Astrocyte of the hippocampus (primary cell): ENCODE measurements at regions not wholly inside any gene's neighbourhood (a gene's known extent, or its start where the extent isn't known, plus 50 kb on each side); places are given as distances from the start of the nearest gene placed in this dataset.

Experiments used
- DNase-seq: peaks from one replicate; pipeline ENCODE4 v3.0.0; 2011; ENCODE audit warnings: low read depth, low spot score

GRCh38 chr11:115912484-115912945 is 408.3 kb upstream of the CADM1 start:
- DNase-seq = peak; percentile 69

GRCh38 chr11:115911613-115912346 is 407.6 kb upstream of the CADM1 start:
- peak; percentile 83 for DNase-seq

- no peak for DNase-seq
Observed at GRCh38 chr11:115910379-115910778, 406.2 kb upstream of the CADM1 start.

- no peak for DNase-seq
Observed at GRCh38 chr11:115906171-115906570, 402.0 kb upstream of the CADM1 start.

DNA sequence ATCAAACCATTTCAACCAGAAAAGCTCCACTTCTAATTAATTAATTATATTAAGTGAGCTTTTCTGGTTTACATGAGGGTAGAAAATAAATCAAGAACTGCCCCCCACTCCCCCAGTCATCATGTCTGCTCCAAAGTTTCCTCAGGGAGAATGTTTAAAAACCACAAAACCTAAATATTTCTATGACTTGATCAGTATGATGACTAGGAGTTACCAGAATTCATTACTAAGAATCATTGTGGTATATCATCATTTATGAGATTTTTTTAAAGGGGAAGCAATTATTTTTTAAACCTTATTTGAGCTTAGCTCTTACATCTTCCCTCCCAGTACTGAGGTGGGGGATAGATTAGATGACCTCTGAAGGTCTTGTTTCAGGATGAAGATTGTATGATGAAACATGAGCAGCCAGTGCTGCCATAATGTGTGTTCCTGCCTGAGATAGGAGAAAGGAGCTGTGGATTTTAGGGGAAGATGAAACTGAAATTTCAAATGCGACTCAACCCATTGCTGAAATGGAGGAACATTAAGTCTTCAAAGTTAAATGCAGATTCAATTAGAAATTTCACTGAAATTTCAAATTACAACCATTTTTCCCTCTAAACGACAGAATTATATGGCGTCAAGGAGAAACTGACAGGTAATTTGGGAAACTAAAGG is 401.3 kb upstream of the CADM1 start:
- no peak for DNase-seq

DNA sequence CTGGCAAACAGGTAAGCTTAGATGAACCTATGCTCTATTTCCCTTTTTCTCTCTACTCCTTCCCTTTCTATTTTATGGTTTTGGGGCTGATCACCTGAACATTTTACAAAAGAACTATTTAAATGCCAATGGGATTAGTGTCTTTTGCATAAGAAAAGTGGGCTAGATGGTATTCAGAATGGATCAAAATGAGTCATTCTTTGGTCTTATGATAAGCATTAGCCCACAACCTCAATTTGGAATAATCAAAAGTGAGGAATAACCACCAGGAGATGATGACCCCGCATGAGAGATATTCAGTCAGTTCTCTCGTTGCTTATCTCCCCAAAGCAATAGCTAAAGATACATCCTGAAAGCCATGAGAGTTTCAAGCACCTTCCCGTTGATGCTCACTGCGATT is 399.0 kb upstream of the CADM1 start:
- peak; percentile 27 for DNase-seq

- DNase-seq = no peak
Observed at GRCh38 chr11:115901069-115901468, 396.9 kb upstream of the CADM1 start.

- no peak for DNase-seq
Observed at GRCh38 chr11:115900111-115900510, 395.9 kb upstream of the CADM1 start.

GRCh38 chr11:115897707-115898106 is 393.5 kb upstream of the CADM1 start:
- DNase-seq = no peak

GRCh38 chr11:115896084-115896483 is 391.9 kb upstream of the CADM1 start:
- DNase-seq = no peak

DNA sequence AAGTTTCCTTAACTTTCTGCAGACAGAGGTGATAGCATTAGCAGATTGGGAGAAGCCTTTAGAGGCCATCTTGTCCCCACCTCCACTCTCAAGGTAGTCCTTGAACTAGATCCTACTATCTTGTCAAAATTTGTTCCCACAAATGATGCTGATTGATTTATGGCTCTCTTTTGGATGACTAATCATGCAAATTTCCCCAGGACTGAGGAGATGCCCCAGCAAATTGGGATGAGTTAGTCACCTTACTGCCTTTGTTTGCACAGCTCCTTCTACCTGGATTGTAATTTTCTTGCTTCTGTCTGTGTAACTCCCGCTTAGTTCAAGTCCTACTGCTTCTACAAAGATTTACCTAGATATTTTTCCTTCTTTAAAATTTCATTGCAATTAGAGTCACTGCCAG is 391.4 kb upstream of the CADM1 start:
- DNase-seq = no peak

DNA sequence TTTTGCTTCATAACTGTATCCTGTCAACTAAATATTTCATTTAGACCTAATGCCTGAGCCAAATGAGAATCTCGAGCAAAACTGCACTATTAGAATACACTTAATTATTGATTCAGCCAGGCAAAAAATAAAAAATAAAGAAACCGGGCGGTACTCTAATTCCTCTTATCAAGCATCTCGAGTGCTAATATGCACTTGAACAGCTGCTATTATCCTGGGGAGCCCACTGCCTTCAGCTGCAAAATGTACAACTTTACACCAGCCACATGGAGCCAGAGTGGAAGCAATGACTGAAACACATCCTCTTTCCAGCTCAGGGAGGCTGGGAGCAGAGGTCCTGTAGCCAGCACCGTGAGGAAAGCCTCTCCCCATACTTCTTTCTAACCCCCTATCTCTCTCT is 390.0 kb upstream of the CADM1 start:
- DNase-seq = no peak

DNA sequence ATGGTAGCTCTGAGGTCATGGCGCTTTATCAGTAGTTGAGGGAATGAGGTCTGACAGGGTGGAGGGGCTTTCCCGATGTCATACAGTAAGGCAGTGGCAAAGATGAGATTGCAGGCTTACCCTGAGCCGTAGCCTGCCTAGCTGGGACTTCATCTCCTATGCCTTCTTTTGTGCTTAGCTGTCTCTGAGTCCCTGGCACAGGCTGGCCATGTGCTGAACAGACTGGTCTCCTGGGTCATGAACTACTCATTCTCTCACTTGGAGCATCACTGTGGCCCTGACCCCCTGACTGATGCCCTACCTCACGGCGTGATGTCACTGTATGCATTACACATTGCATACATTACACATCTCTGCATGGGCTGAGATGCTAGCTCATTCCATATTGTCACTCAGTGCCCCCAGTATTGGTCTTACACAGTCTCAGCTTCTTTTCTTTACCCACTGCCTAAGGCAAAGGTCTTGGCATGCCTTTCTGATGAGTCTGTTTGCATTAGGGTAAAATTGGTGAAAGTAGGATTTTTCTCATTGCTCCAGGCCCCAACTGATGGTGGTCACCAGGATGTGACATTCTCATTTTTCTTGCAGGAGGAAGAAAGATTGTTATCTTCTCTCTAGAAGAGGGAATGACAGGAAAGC is 389.4 kb upstream of the CADM1 start:
- DNase-seq = peak; percentile 44

DNA sequence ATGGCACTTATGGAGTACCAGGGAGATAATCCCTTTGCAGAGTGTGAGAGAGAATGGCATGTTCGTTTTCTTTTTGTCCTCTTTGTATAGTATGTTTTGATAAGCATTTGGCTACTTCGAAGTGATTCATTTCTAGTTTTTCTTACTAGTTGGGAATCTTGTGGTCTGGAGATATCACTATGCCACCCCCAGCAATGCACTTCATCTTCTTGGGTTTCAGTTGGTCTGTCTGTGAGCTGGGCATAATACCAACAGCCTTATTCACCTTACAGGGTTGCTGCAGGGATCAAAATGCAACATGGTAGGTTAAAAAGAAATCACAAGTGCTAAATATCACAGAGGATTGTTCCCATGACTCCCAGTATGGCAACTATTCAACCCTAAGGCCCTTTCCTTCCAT is 387.8 kb upstream of the CADM1 start:
- DNase-seq = peak; percentile 31

GRCh38 chr11:115891581-115891980 is 387.4 kb upstream of the CADM1 start:
- no peak for DNase-seq

DNA sequence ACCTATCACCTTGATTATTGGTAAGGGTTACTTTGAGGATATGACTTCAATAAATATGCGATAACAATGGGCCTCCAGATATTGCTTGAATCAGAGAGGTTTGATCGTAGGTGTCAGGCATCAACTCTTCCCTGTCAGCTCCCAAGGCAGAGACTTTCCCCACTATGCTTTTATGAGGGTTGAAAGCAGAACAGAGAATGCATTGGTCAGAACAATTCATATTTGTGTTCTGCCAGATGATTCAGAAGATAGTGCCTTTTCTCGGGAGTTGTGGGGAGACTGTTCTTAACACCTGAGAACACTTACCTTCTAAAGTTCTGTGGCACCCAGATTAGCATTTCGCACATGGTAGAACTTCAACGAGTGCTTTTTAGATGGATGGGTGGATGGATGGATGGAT is 386.3 kb upstream of the CADM1 start:
- no peak for DNase-seq

GRCh38 chr11:115889712-115890111 is 385.5 kb upstream of the CADM1 start:
- DNase-seq = no peak

DNA sequence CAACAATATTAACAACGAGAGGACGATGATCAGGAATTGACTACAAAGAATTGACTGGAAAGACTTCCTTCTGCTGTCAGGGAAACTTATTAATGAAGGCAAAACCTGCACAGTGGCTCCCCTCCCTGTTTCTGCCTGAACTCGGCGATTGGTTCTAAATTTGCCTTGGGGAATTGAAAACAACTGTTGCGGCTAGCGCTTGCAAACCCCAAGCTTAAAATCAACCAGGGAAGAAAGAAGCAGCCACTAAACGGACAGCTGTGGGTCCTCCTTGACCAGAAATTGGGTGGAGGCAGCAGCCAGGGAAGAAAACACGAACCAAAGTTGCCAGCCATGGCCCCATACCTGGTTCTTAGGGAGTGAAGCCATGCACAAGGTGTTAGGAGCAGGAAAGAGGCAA is 383.5 kb upstream of the CADM1 start:
- DNase-seq = no peak

- no peak for DNase-seq
Observed at GRCh38 chr11:115887316-115887715, 383.1 kb upstream of the CADM1 start.

DNA sequence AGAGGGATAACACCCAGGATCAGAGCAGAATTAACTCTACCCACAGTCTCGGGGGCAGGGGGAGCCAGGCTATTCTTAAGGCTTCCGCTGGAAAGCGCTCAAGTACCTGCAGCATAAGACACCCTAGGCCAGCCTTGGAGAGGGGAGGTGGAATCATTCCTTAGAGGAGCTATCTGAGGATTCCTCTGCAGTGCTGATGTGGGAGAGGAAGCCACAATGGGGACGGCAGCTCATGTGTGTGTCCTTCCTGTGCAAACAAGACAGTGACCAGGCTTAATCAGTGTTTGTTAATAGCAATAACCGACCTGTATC is 382.2 kb upstream of the CADM1 start:
- DNase-seq = no peak

- peak; percentile 37 for DNase-seq
Observed at GRCh38 chr11:115885535-115886421, 381.6 kb upstream of the CADM1 start.
